Gastrocnemius medialis (tissue), 4 donors: ENCODE measurements at regions not wholly inside any gene's neighbourhood (a gene's known extent, or its start where the extent isn't known, plus 50 kb on each side); places are given as distances from the start of the nearest gene placed in this dataset.

Experiments used
- ATAC-seq, 2 donors: fragments of 150-250 bp; one replicate each; pipeline ENCODE4 v1.9.1; 2016
- DNase-seq, 2 donors: peaks; one replicate each; pipeline ENCODE4 v3.0.0-alpha.2; 2019
- H3K27ac ChIP-seq, 4 donors: fragments of 200-600 bp; sonication (generic); 1 replicate in 1 of 4; 2 replicates in 3 of 4; pipeline ENCODE4 v1.5.1; 2016 to 2018; ENCODE audit warnings: mild to moderate bottlenecking in 2 of 4, moderate library complexity in 1 of 4
- H3K27me3 ChIP-seq, 3 donors: fragments of 200-600 bp; sonication (generic) in 2 of 3; 1 replicate in 1 of 3; 2 replicates in 2 of 3; pipeline versions ENCODE4 v1.5.1 to v1.6.0; 2016 to 2019; ENCODE audit warnings: mild to moderate bottlenecking in 1 of 3, moderate library complexity in 1 of 3
- H3K36me3 ChIP-seq, 2 donors: fragments of 200-600 bp; sonication (generic) in 1 of 2; one replicate each; pipeline ENCODE4 v1.5.1; 2017 to 2018
- H3K4me1 ChIP-seq, 2 donors: fragments of 200-600 bp; sonication (generic) in 1 of 2; one replicate each; pipeline ENCODE4 v1.5.1; 2016 to 2017; ENCODE audit warnings: mild to moderate bottlenecking in 2 of 2
- H3K4me3 ChIP-seq, 4 donors: fragments of 200-600 bp; sonication (generic) in 3 of 4; 1 replicate in 1 of 4; 2 replicates in 3 of 4; pipeline ENCODE4 v1.5.1; 2016 to 2019; ENCODE audit warnings: mild to moderate bottlenecking in 2 of 4
- H3K9me3 ChIP-seq, 3 donors: fragments of 200-600 bp; sonication (generic) in 2 of 3; 1 replicate in 1 of 3; 2 replicates in 2 of 3; pipeline ENCODE4 v1.5.1; 2016 to 2019
- POLR2A ChIP-seq, 2 donors: fragments of 450-650 bp; IDR thresholded peaks; one replicate each; pipeline ENCODE4 v1.6.1; 2017; ENCODE audit warnings: antibody characterized with exemption in 2 of 2, mild to moderate bottlenecking in 2 of 2, moderate library complexity in 2 of 2
- in situ Hi-C, 4 donors: fragments of 200-750 bp; cut with MboI; loops; one replicate each; pipeline versions ENCODE4 v1.15.0 to v1.8.0; 2017; ENCODE audit warnings: low sequenced_read_pairs in 4 of 4
- intact Hi-C: fragments of 100-400 bp; cut with DNase I; formaldehyde crosslinking; loops from one replicate; pipeline ENCODE4 v1.15.1; 2023; ENCODE audit warnings: low total_unique reads
- TF ChIP-seq, protein P1 (sequence below), 5 experiments: fragments of 450-650 bp in 3 of 5; fragments of 200-600 bp in 2 of 5; sonication (generic) in 2 of 5; IDR thresholded peaks in 4 of 5; conservative IDR thresholded peaks in 1 of 5; 1 replicate in 4 of 5; 2 replicates in 1 of 5; pipeline ENCODE4 v1.5.1; 2016 to 2019; ENCODE audit warnings: antibody characterized with exemption in 5 of 5, mild to moderate bottlenecking in 3 of 5, moderate library complexity in 3 of 5

DNA sequence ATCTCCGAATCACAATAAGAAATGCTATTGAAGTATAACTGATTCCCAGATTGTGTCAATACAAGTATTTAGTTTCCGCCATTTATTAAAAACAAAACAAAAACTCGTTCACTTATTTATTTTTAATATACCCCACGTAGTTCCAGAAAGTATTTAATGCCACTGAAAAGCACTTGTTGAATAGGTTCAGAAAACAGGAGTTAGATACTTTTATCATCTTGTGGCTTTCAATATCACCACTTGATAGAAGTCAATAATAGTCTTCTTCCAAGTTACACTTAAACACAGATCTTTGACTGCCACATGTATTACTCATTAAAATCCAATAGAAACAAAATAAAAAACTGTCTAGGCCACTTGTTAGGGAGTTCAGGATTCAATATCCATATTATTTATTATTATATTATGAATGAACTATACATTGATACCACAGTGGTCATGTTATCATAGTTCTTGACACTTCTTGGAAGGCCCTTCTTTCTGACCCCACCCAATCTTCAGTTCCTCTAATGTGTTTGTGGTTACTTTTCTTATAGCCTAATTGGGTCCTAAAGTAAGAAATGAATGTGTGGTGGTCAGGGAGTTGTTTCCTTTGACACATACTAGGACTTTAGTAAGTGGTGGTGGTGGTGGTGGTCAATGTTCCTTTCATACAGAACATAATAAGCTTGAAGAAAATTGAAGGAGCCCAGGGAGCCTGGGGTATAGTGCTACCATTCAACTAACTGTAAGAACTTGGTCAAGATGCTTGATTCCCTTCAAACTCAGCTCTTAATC lies 221.3 kb upstream of the ITGA4 start:
- TF ChIP-seq, protein P1, sequence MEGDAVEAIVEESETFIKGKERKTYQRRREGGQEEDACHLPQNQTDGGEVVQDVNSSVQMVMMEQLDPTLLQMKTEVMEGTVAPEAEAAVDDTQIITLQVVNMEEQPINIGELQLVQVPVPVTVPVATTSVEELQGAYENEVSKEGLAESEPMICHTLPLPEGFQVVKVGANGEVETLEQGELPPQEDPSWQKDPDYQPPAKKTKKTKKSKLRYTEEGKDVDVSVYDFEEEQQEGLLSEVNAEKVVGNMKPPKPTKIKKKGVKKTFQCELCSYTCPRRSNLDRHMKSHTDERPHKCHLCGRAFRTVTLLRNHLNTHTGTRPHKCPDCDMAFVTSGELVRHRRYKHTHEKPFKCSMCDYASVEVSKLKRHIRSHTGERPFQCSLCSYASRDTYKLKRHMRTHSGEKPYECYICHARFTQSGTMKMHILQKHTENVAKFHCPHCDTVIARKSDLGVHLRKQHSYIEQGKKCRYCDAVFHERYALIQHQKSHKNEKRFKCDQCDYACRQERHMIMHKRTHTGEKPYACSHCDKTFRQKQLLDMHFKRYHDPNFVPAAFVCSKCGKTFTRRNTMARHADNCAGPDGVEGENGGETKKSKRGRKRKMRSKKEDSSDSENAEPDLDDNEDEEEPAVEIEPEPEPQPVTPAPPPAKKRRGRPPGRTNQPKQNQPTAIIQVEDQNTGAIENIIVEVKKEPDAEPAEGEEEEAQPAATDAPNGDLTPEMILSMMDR (IDR thresholded peaks at IDR 0.05 in 4 of 5, conservative IDR thresholded peaks at IDR 0.05 in 1 of 5): no peak
- TF ChIP-seq POLR2A (IDR thresholded peaks at IDR 0.05): no peak
- H3K9me3 ChIP-seq: no peaks in the 10 kb centered on the region

DNA sequence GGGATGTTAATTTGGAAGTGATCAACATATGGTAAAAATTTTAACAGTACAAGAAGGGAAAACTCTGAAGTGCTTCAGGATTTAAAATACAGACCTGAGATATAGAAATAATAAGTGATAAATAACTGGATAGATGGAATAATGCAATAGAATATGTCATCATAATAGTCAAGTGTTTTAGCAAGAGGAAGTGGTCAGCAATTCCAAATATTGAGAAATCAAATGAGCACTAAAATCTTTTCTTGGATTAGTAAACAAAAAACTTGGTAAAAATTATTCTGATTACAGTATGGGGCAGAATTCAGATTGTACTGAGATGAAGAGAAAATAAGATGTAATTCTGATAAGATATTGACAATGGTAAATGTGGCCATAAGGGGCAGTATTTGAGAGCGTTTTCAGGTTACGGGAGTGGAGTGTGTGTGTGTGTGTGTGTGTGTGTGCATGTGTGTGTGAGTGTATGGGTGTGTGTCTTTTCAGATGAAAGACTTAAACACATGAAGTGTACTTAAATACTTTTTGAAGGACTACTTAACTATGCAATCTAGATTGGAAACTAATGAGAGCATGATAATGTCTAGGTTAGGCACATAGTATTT lies 217.9 kb upstream of the ITGA4 start:
- intact Hi-C loops: no loop called here
- no peak for TF ChIP-seq POLR2A (IDR thresholded peaks at IDR 0.05)
- TF ChIP-seq, protein P1 (IDR thresholded peaks at IDR 0.05 in 4 of 5, conservative IDR thresholded peaks at IDR 0.05 in 1 of 5): no peak
- no peaks in the 10 kb centered on the region for H3K27me3 ChIP-seq
- no peak overlapping the region for H3K27ac ChIP-seq
- DNase-seq (no peak), ATAC-seq (no peak)
- H3K4me3 ChIP-seq: no peak overlapping the region
- H3K36me3 ChIP-seq: no peaks in the 10 kb centered on the region
- in situ Hi-C loops: no loop called here
- no peaks in the 10 kb centered on the region for H3K4me1 ChIP-seq
- H3K9me3 ChIP-seq: no peaks in the 10 kb centered on the region

More for the DNA sequence above, 221.3 kb upstream of the ITGA4 start:
- no peak for DNase-seq
- no peak overlapping the region for H3K27ac ChIP-seq
- in situ Hi-C loops (no loop called here), intact Hi-C loops (no loop called here)
- no peaks in the 10 kb centered on the region for H3K4me1 ChIP-seq
- H3K27me3 ChIP-seq: no peaks in the 10 kb centered on the region
- H3K4me3 ChIP-seq: no peak overlapping the region
- ATAC-seq: no peak
- H3K36me3 ChIP-seq: no peaks in the 10 kb centered on the region

DNA sequence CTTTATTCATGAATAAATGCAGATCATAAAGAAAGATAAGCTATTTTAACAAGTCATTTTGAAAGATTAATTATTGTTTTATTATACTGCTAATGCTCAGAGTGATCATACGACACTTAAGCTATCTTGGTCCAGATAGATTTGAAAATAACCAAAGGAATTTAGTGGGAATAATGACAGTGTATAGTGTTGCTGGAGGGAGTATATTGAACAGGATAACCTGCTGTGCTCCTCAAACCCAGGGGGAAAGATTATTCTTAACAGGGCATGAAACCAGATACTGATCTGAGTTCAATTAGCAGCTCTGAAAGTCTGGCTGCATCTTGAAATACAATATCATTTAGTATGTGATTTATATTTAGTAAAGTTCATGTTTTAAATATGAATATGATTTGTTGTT lies 216.3 kb upstream of the ITGA4 start:
- intact Hi-C loops (no loop called here), in situ Hi-C loops (no loop called here)
- H3K4me3 ChIP-seq: no peak overlapping the region
- H3K27ac ChIP-seq: no peak overlapping the region
- no peaks in the 10 kb centered on the region for H3K27me3 ChIP-seq
- no peak for TF ChIP-seq POLR2A (IDR thresholded peaks at IDR 0.05)
- TF ChIP-seq, protein P1 (IDR thresholded peaks at IDR 0.05 in 4 of 5, conservative IDR thresholded peaks at IDR 0.05 in 1 of 5): no peak
- ATAC-seq: no peak
- DNase-seq: no peak
- no peaks in the 10 kb centered on the region for H3K36me3 ChIP-seq
- no peaks in the 10 kb centered on the region for H3K9me3 ChIP-seq
- no peaks in the 10 kb centered on the region for H3K4me1 ChIP-seq

DNA sequence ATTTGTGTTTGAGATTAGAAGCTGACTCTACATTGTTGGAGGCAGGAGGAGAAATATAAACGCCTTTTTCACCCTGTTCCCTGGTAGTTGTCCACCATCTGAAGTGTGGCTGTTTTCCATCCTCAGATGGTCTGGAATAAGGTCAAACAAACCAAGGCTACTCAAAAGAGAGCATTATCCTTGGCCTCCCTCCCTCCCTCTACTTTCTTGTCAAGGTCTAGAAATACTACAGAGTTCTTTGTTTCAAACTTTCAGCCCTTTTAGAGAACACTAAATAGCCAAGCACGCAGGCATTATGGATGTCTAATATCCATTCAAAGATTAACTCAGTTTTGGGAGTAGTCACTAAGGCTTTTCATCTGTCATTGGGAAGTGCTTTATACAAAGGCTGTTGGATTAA lies 215.8 kb upstream of the ITGA4 start:
- Histone ChIP-seq H3K27ac (no peak overlapping the region), H3K4me1 (no peaks in the 10 kb centered on the region), H3K4me3 (no peak overlapping the region), H3K27me3 (no peaks in the 10 kb centered on the region), H3K36me3 (no peaks in the 10 kb centered on the region), H3K9me3 (no peaks in the 10 kb centered on the region)
- in situ Hi-C loops (no loop called here), intact Hi-C loops (no loop called here)
- no peak for ATAC-seq
- TF ChIP-seq POLR2A (IDR thresholded peaks at IDR 0.05): no peak
- TF ChIP-seq, protein P1 (IDR thresholded peaks at IDR 0.05 in 4 of 5, conservative IDR thresholded peaks at IDR 0.05 in 1 of 5): no peak
- DNase-seq: no peak
